GM21447 (cell line): ENCODE measurements at regions not wholly inside any gene's neighbourhood (a gene's known extent, or its start where the extent isn't known, plus 50 kb on each side); places are given as distances from the start of the nearest gene placed in this dataset.

Experiments
- ATAC-seq: cut with Tn5 transposase; IDR thresholded peaks from one replicate; pipeline ENCODE4 v1.9.1; 2021; ENCODE audit not compliant: unreplicated experiment

DNA sequence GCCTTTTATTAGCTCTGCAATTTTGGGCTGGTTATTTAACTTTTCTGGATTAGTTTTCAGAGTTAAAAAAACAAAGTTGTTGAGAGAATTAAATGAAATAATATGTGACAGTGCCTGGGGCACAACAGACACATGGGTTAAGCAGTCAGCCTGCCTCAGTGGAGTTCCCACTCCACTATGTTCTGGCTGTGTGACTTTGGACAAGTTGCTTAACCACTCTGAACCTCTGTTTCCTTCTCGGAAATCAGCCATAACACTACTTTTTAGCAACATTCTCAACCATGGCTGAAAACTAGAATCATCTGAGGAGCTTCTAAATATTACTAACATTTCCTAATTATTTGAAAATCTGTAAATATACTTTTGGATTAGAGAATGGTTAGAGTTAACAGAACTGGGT, 56.5 kb upstream of the SLC6A11 start:
- no peak for ATAC-seq

- no peak for ATAC-seq
Observed at GRCh38 chr3:10760199-10760598, 55.8 kb upstream of the SLC6A11 start.

DNA sequence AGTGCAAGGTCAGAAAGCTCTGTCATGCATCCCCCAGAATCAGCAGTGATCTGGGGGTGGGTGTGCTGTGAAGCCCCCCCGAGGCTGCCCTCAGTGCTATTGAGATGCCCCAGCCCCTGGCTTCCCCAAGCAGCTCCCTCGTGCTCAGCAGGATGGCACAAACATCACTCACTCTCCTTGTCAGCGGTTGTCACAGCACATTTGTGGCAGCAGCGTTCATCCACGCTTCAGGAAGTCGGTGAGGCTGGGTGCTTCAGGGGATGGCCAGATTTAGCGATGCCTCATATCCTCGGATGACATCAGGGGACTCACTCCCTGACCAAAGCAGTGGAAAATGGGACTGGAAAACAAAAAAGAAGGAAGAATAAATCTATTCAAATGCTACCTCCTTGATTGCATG, 54.4 kb upstream of the SLC6A11 start:
- no peak for ATAC-seq

DNA sequence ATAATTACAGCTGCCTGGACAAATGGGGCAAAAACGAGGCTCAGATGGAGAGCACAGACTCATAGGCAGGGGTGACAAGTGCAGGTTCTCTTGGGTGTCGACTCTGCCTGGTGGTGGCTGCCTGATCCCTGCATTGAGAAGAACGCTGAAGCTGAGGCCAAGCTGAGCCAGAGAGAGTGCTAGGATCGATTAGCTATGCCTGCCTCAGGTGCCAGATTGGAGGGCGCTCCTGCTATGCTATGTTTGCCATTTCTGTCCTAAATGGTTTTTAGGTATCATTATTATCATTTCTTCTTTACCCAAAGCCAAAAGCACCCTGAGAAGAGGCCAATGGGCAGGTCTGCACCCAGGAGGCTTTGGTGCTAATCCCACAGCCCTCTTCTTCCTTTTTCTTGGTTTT, 53.9 kb upstream of the SLC6A11 start:
- no peak for ATAC-seq

GRCh38 chr3:10762611-10763247, 53.3 kb upstream of the SLC6A11 start:
- no peak for ATAC-seq

GRCh38 chr3:10763248-10763620, 52.8 kb upstream of the SLC6A11 start:
- no peak for ATAC-seq

GRCh38 chr3:10763817-10764258, 52.2 kb upstream of the SLC6A11 start:
- ATAC-seq = no peak

DNA sequence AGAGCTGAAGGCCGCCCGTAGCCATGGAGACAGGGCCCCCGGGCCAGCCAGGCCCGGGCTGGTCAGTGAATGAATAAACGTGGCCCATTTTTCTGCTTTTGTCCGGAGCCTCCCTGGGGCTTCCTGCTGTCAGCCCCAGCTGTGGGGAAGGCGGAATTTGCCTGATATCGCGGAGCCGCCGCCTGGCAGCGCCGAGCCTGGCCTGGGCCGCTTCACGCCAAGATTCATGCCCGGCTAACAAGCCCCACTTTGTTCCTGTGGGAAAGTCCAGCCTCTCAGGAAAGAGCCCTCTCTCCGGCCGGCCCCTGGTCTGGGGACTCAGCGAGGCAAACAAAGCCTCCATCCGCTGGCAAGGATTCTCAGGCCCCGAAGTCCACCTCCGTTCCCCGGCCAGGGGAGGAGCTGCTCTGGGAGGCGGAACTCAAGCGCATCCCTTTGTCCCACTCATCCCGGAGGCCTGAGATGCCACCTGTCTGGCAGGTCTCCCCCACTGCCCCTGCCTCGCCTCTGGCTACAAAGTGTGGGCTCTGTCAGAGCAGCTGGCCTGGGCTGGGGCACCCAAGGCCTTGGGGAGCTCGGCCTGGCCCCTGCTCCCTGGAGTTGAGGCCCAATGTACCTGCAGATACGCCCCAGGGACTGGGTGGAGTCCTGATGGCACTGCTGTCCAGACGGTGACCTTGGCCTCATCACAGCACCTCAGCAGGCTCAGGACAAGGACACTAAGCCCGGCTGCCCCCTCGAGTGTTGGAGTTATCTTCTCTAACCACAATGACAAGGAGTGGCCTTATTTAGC, 51.6 kb upstream of the SLC6A11 start:
- ATAC-seq = no peak

- ATAC-seq = no peak
Observed at GRCh38 chr3:10766049-10766705, 49.9 kb upstream of the SLC6A11 start.
